ENCODE measurements at regions not wholly inside any gene's neighbourhood (a gene's known extent, or its start where the extent isn't known, plus 50 kb on each side); places are given as distances from the start of the nearest gene placed in this dataset.

DNA sequence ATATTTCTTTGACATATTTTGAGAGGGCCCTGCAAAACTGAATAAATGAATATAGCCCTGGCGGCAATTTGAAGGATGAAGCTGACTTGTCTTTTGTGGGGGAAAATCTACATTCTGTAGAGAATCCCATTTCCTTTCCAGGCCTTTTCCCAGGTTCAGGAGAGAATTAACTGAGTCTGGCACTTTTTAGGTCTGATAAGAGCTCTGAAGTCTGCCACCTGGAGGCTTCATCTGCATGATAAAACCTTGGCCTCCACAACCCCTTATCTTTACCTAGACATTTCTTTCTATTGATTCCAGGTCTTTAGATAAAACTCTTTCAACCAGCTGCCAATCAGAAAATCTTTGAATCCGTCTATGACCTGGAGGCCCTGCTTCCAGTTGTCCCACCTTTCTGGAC, 299.4 kb downstream of the ETNK1 start:
- TF ChIP-seq, protein P1, sequence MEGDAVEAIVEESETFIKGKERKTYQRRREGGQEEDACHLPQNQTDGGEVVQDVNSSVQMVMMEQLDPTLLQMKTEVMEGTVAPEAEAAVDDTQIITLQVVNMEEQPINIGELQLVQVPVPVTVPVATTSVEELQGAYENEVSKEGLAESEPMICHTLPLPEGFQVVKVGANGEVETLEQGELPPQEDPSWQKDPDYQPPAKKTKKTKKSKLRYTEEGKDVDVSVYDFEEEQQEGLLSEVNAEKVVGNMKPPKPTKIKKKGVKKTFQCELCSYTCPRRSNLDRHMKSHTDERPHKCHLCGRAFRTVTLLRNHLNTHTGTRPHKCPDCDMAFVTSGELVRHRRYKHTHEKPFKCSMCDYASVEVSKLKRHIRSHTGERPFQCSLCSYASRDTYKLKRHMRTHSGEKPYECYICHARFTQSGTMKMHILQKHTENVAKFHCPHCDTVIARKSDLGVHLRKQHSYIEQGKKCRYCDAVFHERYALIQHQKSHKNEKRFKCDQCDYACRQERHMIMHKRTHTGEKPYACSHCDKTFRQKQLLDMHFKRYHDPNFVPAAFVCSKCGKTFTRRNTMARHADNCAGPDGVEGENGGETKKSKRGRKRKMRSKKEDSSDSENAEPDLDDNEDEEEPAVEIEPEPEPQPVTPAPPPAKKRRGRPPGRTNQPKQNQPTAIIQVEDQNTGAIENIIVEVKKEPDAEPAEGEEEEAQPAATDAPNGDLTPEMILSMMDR (IDR thresholded peaks at IDR 0.05) = no peak
- TF ChIP-seq POLR2A (IDR thresholded peaks at IDR 0.05) = no peak

Measured in lower leg skin (tissue), 3 donors.